ENCODE measurements at regions not wholly inside any gene's neighbourhood (a gene's known extent, or its start where the extent isn't known, plus 50 kb on each side); places are given as distances from the start of the nearest gene placed in this dataset.
"Not testable (repeated sequence)": the region's sequence is repeated elsewhere in the genome, so short reads cannot be mapped to it uniquely, and the experiment has no call there.

DNA sequence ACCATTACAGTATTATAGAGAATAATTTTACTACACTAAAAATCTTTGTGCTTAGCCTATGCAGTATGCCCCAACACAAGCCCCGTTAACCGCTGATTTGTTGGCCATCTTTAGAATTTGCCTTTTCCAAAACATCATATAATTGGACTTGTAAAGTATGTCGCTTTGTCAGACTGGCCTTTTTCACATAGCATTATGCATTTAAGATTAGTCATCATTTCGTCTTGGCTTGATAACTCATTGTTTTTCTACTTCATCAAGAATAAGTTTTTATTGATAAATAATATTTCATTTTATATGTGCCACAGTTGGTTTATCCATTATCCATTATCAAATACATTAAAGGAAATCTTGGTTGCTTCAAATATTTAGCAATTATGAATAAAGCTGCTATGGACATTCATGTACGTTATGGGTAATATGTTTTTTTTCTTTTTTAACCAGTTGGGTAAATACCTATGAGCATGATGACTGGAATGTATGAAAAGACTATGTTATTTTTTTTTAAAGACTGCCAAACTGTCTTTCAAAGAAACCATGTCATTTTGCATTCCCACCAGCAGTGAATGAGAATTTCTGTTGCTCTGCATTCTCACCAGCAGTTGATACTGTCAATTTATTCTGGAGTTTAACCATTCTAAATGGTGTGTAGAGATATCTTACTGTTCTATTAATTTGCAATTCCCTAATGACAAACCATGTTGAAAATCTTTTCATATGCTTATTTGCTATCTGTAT lies 273.1 kb upstream of the KCND2 start:
- no peaks in the 10 kb centered on the region for H3K79me2 ChIP-seq (ENCODE audit: insufficient read depth, low read length)
- H3K27me3 ChIP-seq (ENCODE audit: insufficient read depth, low read length, poor library complexity): no peaks in the 10 kb centered on the region
- DNase-seq: no peak
- H3K27ac ChIP-seq (ENCODE audit: low read length): no peak overlapping the region
- no peak overlapping the region for H3K4me3 ChIP-seq (ENCODE audit: low read depth in 1 of 2, low read length in 2 of 2)
- H4K20me1 ChIP-seq (ENCODE audit: insufficient read depth, low read length): no peaks in the 10 kb centered on the region
- no peaks in the 10 kb centered on the region for H3K9me3 ChIP-seq (ENCODE audit: insufficient read depth, low read length, severe bottlenecking)
- H2AFZ ChIP-seq (ENCODE audit: low read depth, low read length): no peak overlapping the region
- ATAC-seq (ENCODE audit: insufficient read depth, low read depth): no peak
- no peak for TF ChIP-seq EZH2 (IDR thresholded peaks at IDR 0.05; ENCODE audit: borderline replicate concordance, low read depth, low read length, severe bottlenecking)
- no peaks in the 10 kb centered on the region for H3K36me3 ChIP-seq (ENCODE audit: insufficient read depth, low read length)
- no peak overlapping the region for H3K4me2 ChIP-seq (ENCODE audit: insufficient read depth, low read length)
- no peak overlapping the region for H3K9ac ChIP-seq (ENCODE audit: low read depth, low read length)
- H3K4me1 ChIP-seq (ENCODE audit: insufficient read depth, low read length): no peaks in the 10 kb centered on the region

DNA sequence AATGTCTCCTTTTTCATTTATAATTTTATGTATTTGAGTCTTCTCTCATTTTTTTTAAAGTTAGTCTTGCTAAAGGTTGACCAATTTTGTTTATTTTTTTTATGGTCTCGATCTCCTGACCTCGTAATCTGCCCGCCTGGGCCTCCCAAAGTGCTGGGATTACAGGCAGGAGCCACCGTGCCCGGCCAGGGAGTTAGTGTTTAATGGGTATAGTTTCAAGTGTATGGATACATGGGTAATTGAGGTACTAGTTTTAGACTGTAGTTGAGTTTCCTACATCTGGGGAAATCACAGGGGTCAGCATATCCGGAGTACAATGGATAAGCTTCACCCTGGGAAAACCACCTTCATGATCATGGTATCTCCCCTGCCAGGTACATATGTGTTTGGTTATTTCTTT lies 267.3 kb upstream of the KCND2 start:
- Histone ChIP-seq H4K20me1 (ENCODE audit: insufficient read depth, low read length) (no peaks in the 10 kb centered on the region), H3K79me2 (ENCODE audit: insufficient read depth, low read length) (no peaks in the 10 kb centered on the region), H3K4me2 (ENCODE audit: insufficient read depth, low read length) (no peak overlapping the region), H3K9me3 (ENCODE audit: insufficient read depth, low read length, severe bottlenecking) (no peaks in the 10 kb centered on the region), H3K9ac (ENCODE audit: low read depth, low read length) (no peak overlapping the region), H3K4me3 (ENCODE audit: low read depth in 1 of 2, low read length in 2 of 2) (no peak overlapping the region), H2AFZ (ENCODE audit: low read depth, low read length) (no peak overlapping the region), H3K36me3 (ENCODE audit: insufficient read depth, low read length) (no peaks in the 10 kb centered on the region), H3K27ac (ENCODE audit: low read length) (no peak overlapping the region), H3K4me1 (ENCODE audit: insufficient read depth, low read length) (no peaks in the 10 kb centered on the region), H3K27me3 (ENCODE audit: insufficient read depth, low read length, poor library complexity) (no peaks in the 10 kb centered on the region)
- DNase-seq (no peak), ATAC-seq (ENCODE audit: insufficient read depth, low read depth) (no peak)
- no peak for TF ChIP-seq EZH2 (IDR thresholded peaks at IDR 0.05; ENCODE audit: borderline replicate concordance, low read depth, low read length, severe bottlenecking)
- no peak for TF ChIP-seq CTCF (IDR thresholded peaks at IDR 0.05; ENCODE audit: borderline replicate concordance, extremely low read depth, low read length, poor library complexity, severe bottlenecking)

- H3K9me3 ChIP-seq (ENCODE audit: insufficient read depth, low read length, severe bottlenecking); H3K9ac ChIP-seq (ENCODE audit: low read depth, low read length); DNase-seq; H3K27ac ChIP-seq (ENCODE audit: low read length); H3K27me3 ChIP-seq (ENCODE audit: insufficient read depth, low read length, poor library complexity); H3K4me1 ChIP-seq (ENCODE audit: insufficient read depth, low read length); H3K36me3 ChIP-seq (ENCODE audit: insufficient read depth, low read length); H3K4me3 ChIP-seq (ENCODE audit: low read depth in 1 of 2, low read length in 2 of 2); H3K79me2 ChIP-seq (ENCODE audit: insufficient read depth, low read length); H4K20me1 ChIP-seq (ENCODE audit: insufficient read depth, low read length); H2AFZ ChIP-seq (ENCODE audit: low read depth, low read length); ATAC-seq (ENCODE audit: insufficient read depth, low read depth); H3K4me2 ChIP-seq (ENCODE audit: insufficient read depth, low read length): not testable (repeated sequence)
These were observed 258.7 kb upstream of the KCND2 start for GRCh38 chr7:120014301-120014700.

DNA sequence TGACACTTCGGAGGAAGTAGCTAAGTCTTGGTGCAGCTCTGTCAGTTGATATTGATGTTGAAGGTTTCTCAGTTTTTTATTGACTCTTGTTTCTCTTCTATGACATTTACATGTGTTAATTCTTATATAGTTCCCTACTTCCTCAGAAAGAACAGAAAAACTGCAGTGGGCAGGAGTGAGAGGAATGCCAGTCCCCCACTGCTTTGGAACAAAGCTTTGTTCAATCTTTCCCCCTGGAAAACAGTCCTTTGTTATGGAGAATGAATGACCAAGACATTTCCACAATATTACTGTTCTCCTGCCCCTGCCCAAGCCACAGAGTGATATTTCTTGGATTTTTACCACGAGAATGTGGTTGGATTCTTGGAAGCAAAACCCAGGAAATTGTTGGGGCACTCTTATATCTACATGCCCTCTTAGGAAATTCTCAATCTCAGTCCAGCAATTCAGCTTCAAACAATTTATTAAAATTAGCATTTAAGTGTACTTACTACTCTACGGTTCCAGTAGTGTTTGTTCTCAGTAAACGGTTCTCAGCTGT lies 258.0 kb upstream of the KCND2 start:
- Histone ChIP-seq H2AFZ (ENCODE audit: low read depth, low read length) (no peak overlapping the region), H3K9me3 (ENCODE audit: insufficient read depth, low read length, severe bottlenecking) (no peaks in the 10 kb centered on the region), H3K4me3 (ENCODE audit: low read depth in 1 of 2, low read length in 2 of 2) (no peak overlapping the region), H3K4me2 (ENCODE audit: insufficient read depth, low read length) (no peak overlapping the region), H3K27me3 (ENCODE audit: insufficient read depth, low read length, poor library complexity) (no peaks in the 10 kb centered on the region), H3K27ac (ENCODE audit: low read length) (no peak overlapping the region), H3K9ac (ENCODE audit: low read depth, low read length) (no peak overlapping the region), H3K79me2 (ENCODE audit: insufficient read depth, low read length) (no peaks in the 10 kb centered on the region), H4K20me1 (ENCODE audit: insufficient read depth, low read length) (no peaks in the 10 kb centered on the region), H3K36me3 (ENCODE audit: insufficient read depth, low read length) (no peaks in the 10 kb centered on the region), H3K4me1 (ENCODE audit: insufficient read depth, low read length) (no peaks in the 10 kb centered on the region)
- ATAC-seq (ENCODE audit: insufficient read depth, low read depth): no peak
- no peak for DNase-seq
- TF ChIP-seq EZH2 (IDR thresholded peaks at IDR 0.05; ENCODE audit: borderline replicate concordance, low read depth, low read length, severe bottlenecking) (no peak), CTCF (IDR thresholded peaks at IDR 0.05; ENCODE audit: borderline replicate concordance, extremely low read depth, low read length, poor library complexity, severe bottlenecking) (no peak)

Data from DND-41 (cell line).